ENCODE measurements at regions not wholly inside any gene's neighbourhood (a gene's known extent, or its start where the extent isn't known, plus 50 kb on each side); places are given as distances from the start of the nearest gene placed in this dataset.

DNA sequence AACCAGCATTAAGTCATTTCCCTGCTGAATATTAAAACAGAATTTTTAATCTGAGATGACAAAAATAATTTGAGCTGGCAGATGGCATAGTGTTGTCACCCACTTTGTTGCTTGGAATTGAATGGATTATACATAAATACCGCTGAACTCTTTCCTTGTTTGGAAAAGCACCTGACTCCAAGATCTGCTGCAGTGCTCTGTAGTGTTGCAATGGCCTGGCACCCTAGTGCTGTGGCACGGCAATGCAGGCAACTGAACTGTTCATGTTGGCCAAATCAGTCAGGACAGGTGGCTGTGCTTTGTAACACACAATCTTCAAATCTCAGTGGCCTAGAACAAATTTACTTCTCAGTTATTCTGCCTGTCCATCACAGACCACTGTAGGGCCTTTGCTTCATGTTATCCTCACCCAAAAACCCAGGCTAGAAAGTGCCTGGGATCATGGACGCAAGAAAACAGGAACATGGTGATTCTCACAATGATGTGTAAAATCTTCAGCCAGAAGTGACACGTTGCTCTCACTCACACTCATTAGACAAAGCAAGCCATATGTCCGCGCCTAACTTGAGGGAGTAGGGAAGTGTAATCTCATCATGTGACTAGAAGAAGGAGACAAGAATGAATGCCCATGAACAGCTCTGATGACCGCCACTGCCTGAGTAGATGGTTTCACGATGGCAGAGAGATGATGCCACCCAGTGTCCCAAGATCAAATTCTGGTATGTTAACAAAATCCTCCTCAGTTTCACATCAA is 191.9 kb upstream of the PUM3 start:
- no peak overlapping the region for H3K27ac Mint-ChIP-seq
- Histone ChIP-seq H3K27me3 (ENCODE audit: insufficient read depth, low read length) (no peaks in the 10 kb centered on the region), H3K4ac (ENCODE audit: low read depth, low read length) (no peak overlapping the region), H3K4me1 (ENCODE audit: insufficient read depth, low read length) (no peaks in the 10 kb centered on the region), H4K20me1 (ENCODE audit: control insufficient read depth, insufficient read depth, insufficient read length) (no peaks in the 10 kb centered on the region), H4K5ac (ENCODE audit: insufficient read length, low read depth, low read length) (no peak overlapping the region), H3K79me2 (ENCODE audit: insufficient read depth, low read length) (no peaks in the 10 kb centered on the region), H3K27ac (ENCODE audit: insufficient read length, low read depth, low read length) (no peak overlapping the region), H3T11ph (ENCODE audit: low read length) (no peak overlapping the region), H4K8ac (replicated peaks; ENCODE audit: insufficient read length, low read depth, low read length) (no peak overlapping the region), H2AFZ (ENCODE audit: low read length) (no peak overlapping the region), H4K91ac (ENCODE audit: insufficient read length, low read depth, low read length) (no peak overlapping the region), H3K23ac (ENCODE audit: insufficient read length, low read depth, low read length) (no peak overlapping the region), H2BK120ac (ENCODE audit: low read depth, low read length, poor library complexity, severe bottlenecking) (no peak overlapping the region), H2BK15ac (ENCODE audit: low read depth, low read length) (no peak overlapping the region), H2AK5ac (ENCODE audit: insufficient read length, low read length) (no peak overlapping the region), H3K23me2 (ENCODE audit: insufficient read length, low read depth, low read length, poor library complexity, severe bottlenecking) (no peaks in the 10 kb centered on the region), H3K9ac (ENCODE audit: extremely low read depth, insufficient read length, low read length) (no peak overlapping the region), H3K4me2 (ENCODE audit: insufficient read depth, insufficient read length, low read length) (no peak overlapping the region), H3K9me3 (ENCODE audit: control insufficient read depth, low read depth, low read length) (no peaks in the 10 kb centered on the region), H2BK20ac (ENCODE audit: low read depth, low read length, poor library complexity, severe bottlenecking) (no peak overlapping the region), H2BK5ac (ENCODE audit: insufficient read length, low read length) (no peak overlapping the region), H3K56ac (ENCODE audit: insufficient read length, low read depth, low read length) (no peak overlapping the region), H2BK12ac (ENCODE audit: insufficient read length, low read depth, low read length) (no peak overlapping the region), H3K79me1 (ENCODE audit: insufficient read depth, low read depth, low read length, poor library complexity, severe bottlenecking) (no peaks in the 10 kb centered on the region), H3K14ac (ENCODE audit: insufficient read depth, low read length) (no peak overlapping the region), H3K18ac (ENCODE audit: insufficient read length, low read depth, low read length) (no peak overlapping the region)
- H3K27me3 Mint-ChIP-seq (ENCODE audit: low read depth) = no peaks in the 10 kb centered on the region
- TF ChIP-seq, protein P1, sequence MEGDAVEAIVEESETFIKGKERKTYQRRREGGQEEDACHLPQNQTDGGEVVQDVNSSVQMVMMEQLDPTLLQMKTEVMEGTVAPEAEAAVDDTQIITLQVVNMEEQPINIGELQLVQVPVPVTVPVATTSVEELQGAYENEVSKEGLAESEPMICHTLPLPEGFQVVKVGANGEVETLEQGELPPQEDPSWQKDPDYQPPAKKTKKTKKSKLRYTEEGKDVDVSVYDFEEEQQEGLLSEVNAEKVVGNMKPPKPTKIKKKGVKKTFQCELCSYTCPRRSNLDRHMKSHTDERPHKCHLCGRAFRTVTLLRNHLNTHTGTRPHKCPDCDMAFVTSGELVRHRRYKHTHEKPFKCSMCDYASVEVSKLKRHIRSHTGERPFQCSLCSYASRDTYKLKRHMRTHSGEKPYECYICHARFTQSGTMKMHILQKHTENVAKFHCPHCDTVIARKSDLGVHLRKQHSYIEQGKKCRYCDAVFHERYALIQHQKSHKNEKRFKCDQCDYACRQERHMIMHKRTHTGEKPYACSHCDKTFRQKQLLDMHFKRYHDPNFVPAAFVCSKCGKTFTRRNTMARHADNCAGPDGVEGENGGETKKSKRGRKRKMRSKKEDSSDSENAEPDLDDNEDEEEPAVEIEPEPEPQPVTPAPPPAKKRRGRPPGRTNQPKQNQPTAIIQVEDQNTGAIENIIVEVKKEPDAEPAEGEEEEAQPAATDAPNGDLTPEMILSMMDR (conservative IDR thresholded peaks at IDR 0.05) = no peak
- H3K9me3 Mint-ChIP-seq = no peaks in the 10 kb centered on the region
- H3K4me3 Mint-ChIP-seq = no peak overlapping the region
- DNase-seq = no peak
- no peaks in the 10 kb centered on the region for H3K4me1 Mint-ChIP-seq
- H3K36me3 Mint-ChIP-seq (ENCODE audit: insufficient read depth in 1 of 3, low read depth in 3 of 3) = no peaks in the 10 kb centered on the region
- no CpG with 5 or more reads among the region's 8 CpGs for WGBS (ENCODE audit: extremely low coverage, insufficient read length, low lambda C conversion rate)
